Esophagus mucosa (tissue), 1 donor: ENCODE measurements at regions not wholly inside any gene's neighbourhood (a gene's known extent, or its start where the extent isn't known, plus 50 kb on each side); places are given as distances from the start of the nearest gene placed in this dataset.

Experiments
- ATAC-seq: fragments of 200-7000 bp; cut with Tn5 transposase; one replicate; pipeline ENCODE4 v1.9.1; 2020
- donor health status: DM: yes; HTN: yes; CAD: no.

- ATAC-seq, result no peak
Measured at GRCh38 chr2:240347373-240347940, 88.0 kb upstream of the GPC1 start.

GRCh38 chr2:240347949-240348500 is 87.4 kb upstream of the GPC1 start:
- peak; percentile 7 for ATAC-seq

- ATAC-seq, result no peak
Measured at GRCh38 chr2:240348522-240348921, 86.9 kb upstream of the GPC1 start.

GRCh38 chr2:240349133-240350005 is 86.1 kb upstream of the GPC1 start:
- no peak for ATAC-seq

- ATAC-seq, result no peak
Measured at GRCh38 chr2:240350006-240350355, 85.5 kb upstream of the GPC1 start.

GRCh38 chr2:240350696-240351087 is 84.8 kb upstream of the GPC1 start:
- no peak for ATAC-seq

GRCh38 chr2:240351088-240351741 is 84.2 kb upstream of the GPC1 start:
- no peak for ATAC-seq

GRCh38 chr2:240351826-240352426 is 83.5 kb upstream of the GPC1 start:
- ATAC-seq, result no peak

- peak; percentile 22 for ATAC-seq
Measured at GRCh38 chr2:240353086-240353798, 82.2 kb upstream of the GPC1 start.

GRCh38 chr2:240353944-240354343 is 81.5 kb upstream of the GPC1 start:
- ATAC-seq, result no peak

- ATAC-seq, result peak; percentile 81
Measured at GRCh38 chr2:240355001-240355891, 80.2 kb upstream of the GPC1 start.

- ATAC-seq, result no peak
Measured at GRCh38 chr2:240355962-240356361, 79.5 kb upstream of the GPC1 start.

GRCh38 chr2:240356700-240357640 is 78.5 kb upstream of the GPC1 start:
- ATAC-seq, result no peak

- no peak for ATAC-seq
Measured at GRCh38 chr2:240357641-240358012, 77.8 kb upstream of the GPC1 start.

GRCh38 chr2:240358080-240358479 is 77.4 kb upstream of the GPC1 start:
- no peak for ATAC-seq

GRCh38 chr2:240358821-240359397 is 76.6 kb upstream of the GPC1 start:
- ATAC-seq, result no peak

GRCh38 chr2:240359695-240360094 is 75.8 kb upstream of the GPC1 start:
- no peak for ATAC-seq

GRCh38 chr2:240360645-240361475 is 74.6 kb upstream of the GPC1 start:
- ATAC-seq, result no peak

- no peak for ATAC-seq
Measured at GRCh38 chr2:240362216-240362755, 73.2 kb upstream of the GPC1 start.
